GM23338 (cell line): ENCODE measurements at regions not wholly inside any gene's neighbourhood (a gene's known extent, or its start where the extent isn't known, plus 50 kb on each side); places are given as distances from the start of the nearest gene placed in this dataset.

Source experiments
- CREB1 ChIP-seq: fragments of 250-450 bp; sonication (Bioruptor Pico); IDR thresholded peaks from 2 replicates; pipeline ENCODE4 v1.5.0; 2020; ENCODE audit warnings: low read depth, mild to moderate bottlenecking, moderate library complexity
- ETS1 ChIP-seq: IDR thresholded peaks from 2 replicates; pipeline ENCODE4 v1.6.1; 2016; ENCODE audit warnings: antibody characterized with exemption
- EZH2 ChIP-seq: fragments of 200-600 bp; sonication (generic); IDR thresholded peaks from one replicate; pipeline ENCODE4 v1.8.0; 2017; ENCODE audit warnings: antibody characterized with exemption, mild to moderate bottlenecking, low read depth; ENCODE audit not compliant: unreplicated experiment
- EZH2phosphoT487 ChIP-seq: fragments of 200-600 bp; sonication (generic); IDR thresholded peaks from one replicate; pipeline ENCODE4 v1.8.1; 2018; ENCODE audit warnings: antibody characterized with exemption; ENCODE audit not compliant: unreplicated experiment
- JUNB ChIP-seq: IDR thresholded peaks from one replicate; pipeline ENCODE4 v1.6.1; 2016; ENCODE audit warnings: antibody characterized with exemption; ENCODE audit not compliant: unreplicated experiment
- NANOG ChIP-seq: IDR thresholded peaks from 2 replicates; pipeline ENCODE4 v1.6.1; 2016; ENCODE audit warnings: antibody characterized with exemption, borderline replicate concordance
- POLR2AphosphoS5 ChIP-seq: IDR thresholded peaks from 2 replicates; pipeline ENCODE4 v1.6.1; 2016; ENCODE audit warnings: antibody characterized with exemption, low read depth
- TF ChIP-seq, protein P1 (sequence below), 2 experiments: fragments of 200-600 bp in 1 of 2; sonication (generic) in 1 of 2; conservative IDR thresholded peaks; 2 replicates each; pipeline versions ENCODE4 v1.5.1 to v1.6.1; 2016 to 2017; ENCODE audit warnings: antibody characterized with exemption in 2 of 2, low read depth in 2 of 2, mild to moderate bottlenecking in 2 of 2, moderate library complexity in 1 of 2
- TF ChIP-seq, protein P2 (sequence below): IDR thresholded peaks from one replicate; pipeline ENCODE4 v1.6.1; 2018; ENCODE audit warnings: antibody characterized with exemption; ENCODE audit not compliant: unreplicated experiment

GRCh38 chrY:9257725-9258124 lies 79.5 kb upstream of the TSPY4 start:
- TF ChIP-seq, protein P1, sequence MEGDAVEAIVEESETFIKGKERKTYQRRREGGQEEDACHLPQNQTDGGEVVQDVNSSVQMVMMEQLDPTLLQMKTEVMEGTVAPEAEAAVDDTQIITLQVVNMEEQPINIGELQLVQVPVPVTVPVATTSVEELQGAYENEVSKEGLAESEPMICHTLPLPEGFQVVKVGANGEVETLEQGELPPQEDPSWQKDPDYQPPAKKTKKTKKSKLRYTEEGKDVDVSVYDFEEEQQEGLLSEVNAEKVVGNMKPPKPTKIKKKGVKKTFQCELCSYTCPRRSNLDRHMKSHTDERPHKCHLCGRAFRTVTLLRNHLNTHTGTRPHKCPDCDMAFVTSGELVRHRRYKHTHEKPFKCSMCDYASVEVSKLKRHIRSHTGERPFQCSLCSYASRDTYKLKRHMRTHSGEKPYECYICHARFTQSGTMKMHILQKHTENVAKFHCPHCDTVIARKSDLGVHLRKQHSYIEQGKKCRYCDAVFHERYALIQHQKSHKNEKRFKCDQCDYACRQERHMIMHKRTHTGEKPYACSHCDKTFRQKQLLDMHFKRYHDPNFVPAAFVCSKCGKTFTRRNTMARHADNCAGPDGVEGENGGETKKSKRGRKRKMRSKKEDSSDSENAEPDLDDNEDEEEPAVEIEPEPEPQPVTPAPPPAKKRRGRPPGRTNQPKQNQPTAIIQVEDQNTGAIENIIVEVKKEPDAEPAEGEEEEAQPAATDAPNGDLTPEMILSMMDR (conservative IDR thresholded peaks at IDR 0.05; ENCODE audit: low read depth in 2 of 2) = no peak
- no peak for TF ChIP-seq EZH2phosphoT487
- TF ChIP-seq JUNB = no peak
- TF ChIP-seq, protein P2, sequence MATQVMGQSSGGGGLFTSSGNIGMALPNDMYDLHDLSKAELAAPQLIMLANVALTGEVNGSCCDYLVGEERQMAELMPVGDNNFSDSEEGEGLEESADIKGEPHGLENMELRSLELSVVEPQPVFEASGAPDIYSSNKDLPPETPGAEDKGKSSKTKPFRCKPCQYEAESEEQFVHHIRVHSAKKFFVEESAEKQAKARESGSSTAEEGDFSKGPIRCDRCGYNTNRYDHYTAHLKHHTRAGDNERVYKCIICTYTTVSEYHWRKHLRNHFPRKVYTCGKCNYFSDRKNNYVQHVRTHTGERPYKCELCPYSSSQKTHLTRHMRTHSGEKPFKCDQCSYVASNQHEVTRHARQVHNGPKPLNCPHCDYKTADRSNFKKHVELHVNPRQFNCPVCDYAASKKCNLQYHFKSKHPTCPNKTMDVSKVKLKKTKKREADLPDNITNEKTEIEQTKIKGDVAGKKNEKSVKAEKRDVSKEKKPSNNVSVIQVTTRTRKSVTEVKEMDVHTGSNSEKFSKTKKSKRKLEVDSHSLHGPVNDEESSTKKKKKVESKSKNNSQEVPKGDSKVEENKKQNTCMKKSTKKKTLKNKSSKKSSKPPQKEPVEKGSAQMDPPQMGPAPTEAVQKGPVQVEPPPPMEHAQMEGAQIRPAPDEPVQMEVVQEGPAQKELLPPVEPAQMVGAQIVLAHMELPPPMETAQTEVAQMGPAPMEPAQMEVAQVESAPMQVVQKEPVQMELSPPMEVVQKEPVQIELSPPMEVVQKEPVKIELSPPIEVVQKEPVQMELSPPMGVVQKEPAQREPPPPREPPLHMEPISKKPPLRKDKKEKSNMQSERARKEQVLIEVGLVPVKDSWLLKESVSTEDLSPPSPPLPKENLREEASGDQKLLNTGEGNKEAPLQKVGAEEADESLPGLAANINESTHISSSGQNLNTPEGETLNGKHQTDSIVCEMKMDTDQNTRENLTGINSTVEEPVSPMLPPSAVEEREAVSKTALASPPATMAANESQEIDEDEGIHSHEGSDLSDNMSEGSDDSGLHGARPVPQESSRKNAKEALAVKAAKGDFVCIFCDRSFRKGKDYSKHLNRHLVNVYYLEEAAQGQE = no peak
- no peak for TF ChIP-seq EZH2
- TF ChIP-seq ETS1 = no peak
- no peak for TF ChIP-seq CREB1 (CRISPR knock-in tag)
- no peak for TF ChIP-seq POLR2AphosphoS5
- TF ChIP-seq NANOG = no peak
